ENCODE measurements at regions not wholly inside any gene's neighbourhood (a gene's known extent, or its start where the extent isn't known, plus 50 kb on each side); places are given as distances from the start of the nearest gene placed in this dataset.

- WGBS (ENCODE audit: low lambda C conversion rate), result 28% methylated on average over 2 of the region's 2 CpGs
- POLR2A ChIA-PET, result no interaction called here
- H3F3A ChIP-seq (replicated peaks; ENCODE audit: insufficient read depth), result no peaks in the 10 kb centered on the region
These were observed 1130.1 kb downstream of the HACE1 start for GRCh38 chr6:103729658-103730057.

GRCh38 chr6:103723438-103724322, 1136.0 kb downstream of the HACE1 start:
- POLR2A ChIA-PET, result no interaction called here
- CTCF ChIA-PET, result no interaction called here
- no peak overlapping the region for H3K27ac ChIP-seq (ENCODE audit: low read depth in 2 of 2, low read length in 1 of 2)

More at GRCh38 chr6:103729658-103730057, 1130.1 kb downstream of the HACE1 start:
- H3K9ac ChIP-seq, result no peak overlapping the region
- H3K27ac ChIP-seq (ENCODE audit: low read depth in 2 of 2, low read length in 1 of 2), result no peak overlapping the region
- H3K27me3 ChIP-seq (ENCODE audit: insufficient read depth), result no peaks in the 10 kb centered on the region
- H3K4me1 ChIP-seq (ENCODE audit: control insufficient read depth in 1 of 2, insufficient read depth in 2 of 2, low read depth in 1 of 2, low read length in 1 of 2), result no peaks in the 10 kb centered on the region
- no peaks in the 10 kb centered on the region for H3K36me3 ChIP-seq (replicated peaks in 1 of 2; ENCODE audit: control insufficient read depth in 1 of 2, insufficient read depth in 2 of 2, low read length in 1 of 2)
- H3K9me2 ChIP-seq, result no peaks in the 10 kb centered on the region
- no peak overlapping the region for H2AFZ ChIP-seq (ENCODE audit: low read depth)
- TF ChIP-seq FOXJ3 (CRISPR knock-in tag; IDR thresholded peaks at IDR 0.05), result no peak
- no peak for TF ChIP-seq NFIC (IDR thresholded peaks at IDR 0.05; ENCODE audit: borderline replicate concordance)
- H3K79me2 ChIP-seq (ENCODE audit: insufficient read depth), result no peaks in the 10 kb centered on the region
- H3K4me2 ChIP-seq, result no peak overlapping the region
- no peak for DNase-seq
- H4K20me1 ChIP-seq (ENCODE audit: insufficient read depth), result no peaks in the 10 kb centered on the region
- no peak overlapping the region for H3K4me3 ChIP-seq (ENCODE audit: low read depth in 2 of 2, low read length in 1 of 2)
- CTCF ChIA-PET, result interaction anchor here (1.0 kb wide), 1 partner anchor 15 kb away, joined by 3 read pairs; no protein-coding TSS in a partner anchor
- H3K9me3 ChIP-seq, result no peaks in the 10 kb centered on the region

GRCh38 chr6:103722683-103723082, 1137.0 kb downstream of the HACE1 start:
- H3K4me1 ChIP-seq (ENCODE audit: control insufficient read depth in 1 of 2, insufficient read depth in 2 of 2, low read depth in 1 of 2, low read length in 1 of 2), result no peaks in the 10 kb centered on the region
- H3K9me3 ChIP-seq, result no peaks in the 10 kb centered on the region
- no peaks in the 10 kb centered on the region for H3K36me3 ChIP-seq (replicated peaks in 1 of 2; ENCODE audit: control insufficient read depth in 1 of 2, insufficient read depth in 2 of 2, low read length in 1 of 2)
- WGBS (ENCODE audit: low lambda C conversion rate), result 50% methylated on average over 1 of the region's 1 CpG
- CTCF ChIA-PET, result no interaction called here
- H3K9me2 ChIP-seq, result no peaks in the 10 kb centered on the region
- no peak overlapping the region for H3K4me3 ChIP-seq (ENCODE audit: low read depth in 2 of 2, low read length in 1 of 2)
- no peaks in the 10 kb centered on the region for H3K79me2 ChIP-seq (ENCODE audit: insufficient read depth)
- H3K9ac ChIP-seq, result no peak overlapping the region
- no peaks in the 10 kb centered on the region for H3K27me3 ChIP-seq (ENCODE audit: insufficient read depth)
- no peak overlapping the region for H3K27ac ChIP-seq (ENCODE audit: low read depth in 2 of 2, low read length in 1 of 2)
- no peaks in the 10 kb centered on the region for H3F3A ChIP-seq (replicated peaks; ENCODE audit: insufficient read depth)
- no peaks in the 10 kb centered on the region for H4K20me1 ChIP-seq (ENCODE audit: insufficient read depth)
- no peak overlapping the region for H2AFZ ChIP-seq (ENCODE audit: low read depth)
- POLR2A ChIA-PET, result no interaction called here
- H3K4me2 ChIP-seq, result no peak overlapping the region
- DNase-seq, result no peak
- no peak for TF ChIP-seq EP300 (IDR thresholded peaks at IDR 0.05; ENCODE audit: borderline replicate concordance in 1 of 2, low read depth in 1 of 2, low read length in 1 of 2)
- TF ChIP-seq CHD2 (IDR thresholded peaks at IDR 0.05; ENCODE audit: low read length, partially characterized antibody), result no peak
- TF ChIP-seq MAX (IDR thresholded peaks at IDR 0.05; ENCODE audit: low read depth), result no peak
- TF ChIP-seq GATA2 (CRISPR knock-in tag; IDR thresholded peaks at IDR 0.05), result no peak
- no peak for TF ChIP-seq GABPA (IDR thresholded peaks at IDR 0.05; ENCODE audit: low read depth)
- TF ChIP-seq JUND (IDR thresholded peaks at IDR 0.05), result no peak
- TF ChIP-seq USF2 (IDR thresholded peaks at IDR 0.05; ENCODE audit: borderline replicate concordance, low read depth, low read length), result no peak
- TF ChIP-seq ZBTB33 (IDR thresholded peaks at IDR 0.05; ENCODE audit: borderline replicate concordance, low read depth), result no peak
- no peak for TF ChIP-seq MXI1 (IDR thresholded peaks at IDR 0.05; ENCODE audit: low read depth, low read length)
- no peak for TF ChIP-seq RFX5 (IDR thresholded peaks at IDR 0.05; ENCODE audit: low read length)

More at GRCh38 chr6:103723438-103724322, 1136.0 kb downstream of the HACE1 start:
- DNase-seq, result no peak
- H3K9me3 ChIP-seq, result no peaks in the 10 kb centered on the region
- no peak overlapping the region for H3K4me3 ChIP-seq (ENCODE audit: low read depth in 2 of 2, low read length in 1 of 2)
- H3K9me2 ChIP-seq, result no peaks in the 10 kb centered on the region
- H3K79me2 ChIP-seq (ENCODE audit: insufficient read depth), result no peaks in the 10 kb centered on the region
- H3K9ac ChIP-seq, result no peak overlapping the region
- no peak for TF ChIP-seq TEAD4 (IDR thresholded peaks at IDR 0.05; ENCODE audit: borderline replicate concordance, insufficient read depth)
- no peak for TF ChIP-seq USF1 (IDR thresholded peaks at IDR 0.05; ENCODE audit: borderline replicate concordance, low read depth)
- no peak for TF ChIP-seq SIN3A (IDR thresholded peaks at IDR 0.05; ENCODE audit: borderline replicate concordance, low read depth, low read length)
- TF ChIP-seq NRF1 (IDR thresholded peaks at IDR 0.05; ENCODE audit: low read depth, low read length), result no peak
- no peak for TF ChIP-seq JUND (IDR thresholded peaks at IDR 0.05)
- no peak for TF ChIP-seq SMC3 (IDR thresholded peaks at IDR 0.05; ENCODE audit: low read depth, low read length)
- no peak for TF ChIP-seq TCF12 (IDR thresholded peaks at IDR 0.05)
- TF ChIP-seq ELF1 (IDR thresholded peaks at IDR 0.05), result no peak
- no peak for TF ChIP-seq MEF2A (IDR thresholded peaks at IDR 0.05; ENCODE audit: borderline replicate concordance, low read depth)
- TF ChIP-seq FOXJ3 (CRISPR knock-in tag; IDR thresholded peaks at IDR 0.05), result no peak
- TF ChIP-seq FOXM1 (IDR thresholded peaks at IDR 0.05; ENCODE audit: low read depth), result no peak
- no peak for TF ChIP-seq CHD2 (IDR thresholded peaks at IDR 0.05; ENCODE audit: low read length, partially characterized antibody)
- H3K36me3 ChIP-seq (replicated peaks in 1 of 2; ENCODE audit: control insufficient read depth in 1 of 2, insufficient read depth in 2 of 2, low read length in 1 of 2), result no peaks in the 10 kb centered on the region
- H3K4me1 ChIP-seq (ENCODE audit: control insufficient read depth in 1 of 2, insufficient read depth in 2 of 2, low read depth in 1 of 2, low read length in 1 of 2), result no peaks in the 10 kb centered on the region
- H4K20me1 ChIP-seq (ENCODE audit: insufficient read depth), result no peaks in the 10 kb centered on the region
- H3K4me2 ChIP-seq, result no peak overlapping the region
- no peaks in the 10 kb centered on the region for H3K27me3 ChIP-seq (ENCODE audit: insufficient read depth)
- H3F3A ChIP-seq (replicated peaks; ENCODE audit: insufficient read depth), result no peaks in the 10 kb centered on the region
- no peak overlapping the region for H2AFZ ChIP-seq (ENCODE audit: low read depth)
